ENCODE measurements at regions not wholly inside any gene's neighbourhood (a gene's known extent, or its start where the extent isn't known, plus 50 kb on each side); places are given as distances from the start of the nearest gene placed in this dataset.

GRCh38 chr5:74576941-74577456 lies 63.5 kb downstream of the ENC1 start:
- DNase-seq, result no peak

- DNase-seq, result no peak
Observed at GRCh38 chr5:74575741-74576538, 64.6 kb downstream of the ENC1 start.

- no peak for DNase-seq
Observed at GRCh38 chr5:74570250-74570649, 70.3 kb downstream of the ENC1 start.

GRCh38 chr5:74567411-74567995 lies 73.0 kb downstream of the ENC1 start:
- no peak for DNase-seq

- DNase-seq, result no peak
Observed at GRCh38 chr5:74562122-74562521, 78.4 kb downstream of the ENC1 start.

GRCh38 chr5:74560245-74560644 lies 80.3 kb downstream of the ENC1 start:
- no peak for DNase-seq

- no peak for DNase-seq
Observed at GRCh38 chr5:74556631-74557595, 83.6 kb downstream of the ENC1 start.

GRCh38 chr5:74556006-74556405 lies 84.5 kb downstream of the ENC1 start:
- no peak for DNase-seq

GRCh38 chr5:74552101-74552500 lies 88.4 kb downstream of the ENC1 start:
- no peak for DNase-seq

- no peak for DNase-seq
Observed at GRCh38 chr5:74550927-74551326, 89.6 kb downstream of the ENC1 start.

- DNase-seq, result no peak
Observed at GRCh38 chr5:74549384-74549783, 91.1 kb downstream of the ENC1 start.

GRCh38 chr5:74546796-74547195 lies 93.7 kb downstream of the ENC1 start:
- DNase-seq, result no peak

GRCh38 chr5:74544811-74545210 lies 95.7 kb downstream of the ENC1 start:
- no peak for DNase-seq

GRCh38 chr5:74543162-74543995 lies 97.1 kb downstream of the ENC1 start:
- peak; percentile 21 for DNase-seq

GRCh38 chr5:74542482-74542881 lies 98.0 kb downstream of the ENC1 start:
- no peak for DNase-seq

- DNase-seq, result no peak
Observed at GRCh38 chr5:74541381-74541781, 99.1 kb downstream of the ENC1 start.

GRCh38 chr5:74540622-74541021 lies 99.9 kb downstream of the ENC1 start:
- DNase-seq, result no peak

GRCh38 chr5:74539986-74540385 lies 100.5 kb downstream of the ENC1 start:
- DNase-seq, result no peak

GRCh38 chr5:74538206-74538661 lies 102.3 kb downstream of the ENC1 start:
- DNase-seq, result no peak

GRCh38 chr5:74536658-74537057 lies 103.9 kb downstream of the ENC1 start:
- DNase-seq, result no peak

GRCh38 chr5:74535926-74536325 lies 104.6 kb downstream of the ENC1 start:
- DNase-seq, result no peak

Measured in occipital lobe (tissue), 1 donor.